Mucosa of rectum (tissue), 2 donors: ENCODE measurements at regions not wholly inside any gene's neighbourhood (a gene's known extent, or its start where the extent isn't known, plus 50 kb on each side); places are given as distances from the start of the nearest gene placed in this dataset.
"Not testable (repeated sequence)": the region's sequence is repeated elsewhere in the genome, so short reads cannot be mapped to it uniquely, and the experiment has no call there.

ENCODE experiments used
- H3K27ac ChIP-seq, 2 donors: one replicate each; pipeline ENCODE4 v1.7.0; 2013; ENCODE audit warnings: inconsistent platforms in 2 of 2, low read depth in 2 of 2, low read length in 2 of 2
- H3K27me3 ChIP-seq, 2 donors: one replicate each; pipeline ENCODE4 v1.7.0; 2013; ENCODE audit warnings: low read length in 2 of 2; ENCODE audit not compliant: control insufficient read depth in 2 of 2, insufficient read depth in 2 of 2
- H3K36me3 ChIP-seq, 2 donors: one replicate each; pipeline ENCODE4 v1.7.0; 2013; ENCODE audit warnings: low read length in 2 of 2; ENCODE audit not compliant: control insufficient read depth in 2 of 2, insufficient read depth in 2 of 2
- H3K4me1 ChIP-seq, 2 donors: one replicate each; pipeline ENCODE4 v1.7.0; 2013; ENCODE audit warnings: low read length in 2 of 2, mild to moderate bottlenecking in 1 of 2; ENCODE audit not compliant: control insufficient read depth in 2 of 2, insufficient read depth in 2 of 2
- H3K4me3 ChIP-seq, 2 donors: one replicate each; pipeline ENCODE4 v1.7.0; 2013; ENCODE audit warnings: low read length in 2 of 2
- H3K9ac ChIP-seq, 2 donors: one replicate each; pipeline ENCODE4 v1.7.0; 2013; ENCODE audit warnings: low read length in 2 of 2, low read depth in 1 of 2, mild to moderate bottlenecking in 1 of 2
- H3K9me3 ChIP-seq, 2 donors: one replicate each; pipeline ENCODE4 v1.7.0; 2013; ENCODE audit warnings: low read length in 2 of 2; ENCODE audit not compliant: control insufficient read depth in 2 of 2
- donor health status: healthy.
- donor health status: Normal muscosa, but diverticular disease.

DNA sequence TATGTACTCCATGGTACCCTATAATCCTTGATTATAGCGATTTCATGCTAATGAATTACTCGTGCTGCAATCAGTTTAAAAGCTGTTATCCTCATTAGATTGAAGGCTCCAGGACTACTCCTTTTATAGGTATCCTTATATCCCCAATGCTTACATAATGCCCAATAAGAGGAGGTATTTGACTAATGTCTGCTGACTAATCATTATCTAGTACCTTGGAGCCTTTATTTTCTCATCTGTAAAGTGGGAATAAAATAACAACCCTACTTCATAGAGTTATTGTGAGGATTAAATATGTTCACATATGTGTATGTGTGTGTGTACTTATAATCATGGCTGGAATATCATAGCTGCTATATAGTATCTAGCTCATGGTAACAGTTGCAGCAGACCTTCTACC is 1031.5 kb downstream of the CDH11 start:
- Histone ChIP-seq H3K4me1 (no peaks in the 10 kb centered on the region), H3K4me3 (no peak overlapping the region), H3K27me3 (no peaks in the 10 kb centered on the region), H3K9ac (no peak overlapping the region), H3K27ac (no peak overlapping the region), H3K9me3 (no peaks in the 10 kb centered on the region), H3K36me3 (no peaks in the 10 kb centered on the region)

DNA sequence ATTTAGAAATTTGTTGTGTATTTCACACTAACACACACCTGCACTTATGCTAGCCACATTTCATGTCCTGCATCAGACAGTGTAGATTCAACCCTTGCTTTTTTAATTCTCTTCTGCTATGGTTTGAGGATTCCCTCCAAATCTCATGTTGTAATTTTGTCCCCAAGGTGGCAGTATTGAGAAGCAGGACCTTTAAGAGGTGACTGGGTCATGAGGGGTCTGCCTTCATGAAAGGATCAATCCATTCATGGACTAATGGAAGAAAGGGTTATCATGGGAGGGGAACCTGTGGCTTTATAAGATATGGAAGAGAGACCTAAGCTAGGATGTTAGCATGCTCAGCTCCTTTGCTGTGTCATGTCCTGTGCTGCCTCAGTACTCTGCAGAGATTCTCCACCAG is 1032.2 kb downstream of the CDH11 start:
- no peaks in the 10 kb centered on the region for H3K4me1 ChIP-seq
- no peaks in the 10 kb centered on the region for H3K9me3 ChIP-seq
- H3K9ac ChIP-seq = no peak overlapping the region
- no peak overlapping the region for H3K4me3 ChIP-seq
- no peak overlapping the region for H3K27ac ChIP-seq
- no peaks in the 10 kb centered on the region for H3K36me3 ChIP-seq
- H3K27me3 ChIP-seq = no peaks in the 10 kb centered on the region

DNA sequence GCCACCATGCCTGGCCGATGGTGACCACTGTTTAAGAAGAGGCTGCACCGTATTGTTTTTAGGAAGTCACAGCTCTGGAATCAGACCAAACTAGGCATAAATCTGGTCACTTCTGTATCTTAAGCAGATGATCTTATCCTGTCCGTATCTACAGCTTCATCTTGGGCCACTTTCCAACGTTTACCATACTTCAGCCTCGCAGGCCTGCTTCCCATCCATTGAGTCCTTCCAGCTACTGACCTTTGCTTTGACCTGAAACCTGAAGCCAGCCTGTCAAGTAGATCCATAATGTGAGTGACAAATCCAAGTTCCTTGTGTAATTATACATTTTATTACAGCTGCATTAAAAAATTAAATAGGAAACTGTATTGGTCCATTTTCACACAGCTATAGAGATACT is 1033.0 kb downstream of the CDH11 start:
- no peaks in the 10 kb centered on the region for H3K9me3 ChIP-seq

DNA sequence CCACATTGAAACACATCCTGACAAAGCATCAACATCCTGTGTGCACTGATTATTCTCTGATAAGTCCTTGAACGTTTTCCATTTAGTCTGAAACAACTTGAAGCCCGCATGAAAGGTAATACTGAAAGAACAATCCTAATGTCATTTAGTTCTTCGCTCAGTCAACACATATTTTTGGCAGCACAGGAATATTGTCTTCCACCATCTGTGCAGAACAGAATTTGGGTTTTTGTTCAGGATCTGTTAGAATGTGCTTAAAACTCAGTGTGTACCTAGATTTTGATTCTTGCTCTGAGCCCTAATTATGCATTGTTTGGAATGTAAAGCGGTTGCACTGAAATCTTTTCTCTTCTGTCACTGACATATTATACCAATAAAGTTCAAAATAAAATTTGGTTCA is 1036.6 kb downstream of the CDH11 start:
- H3K9ac ChIP-seq = no peak overlapping the region
- no peaks in the 10 kb centered on the region for H3K9me3 ChIP-seq
- no peaks in the 10 kb centered on the region for H3K36me3 ChIP-seq
- H3K4me1 ChIP-seq = no peaks in the 10 kb centered on the region
- H3K4me3 ChIP-seq = no peak overlapping the region
- no peak overlapping the region for H3K27ac ChIP-seq
- no peaks in the 10 kb centered on the region for H3K27me3 ChIP-seq

More for the DNA sequence above, 1033.0 kb downstream of the CDH11 start:
- Histone ChIP-seq H3K27ac (no peak overlapping the region), H3K4me1 (no peaks in the 10 kb centered on the region), H3K27me3 (no peaks in the 10 kb centered on the region), H3K36me3 (no peaks in the 10 kb centered on the region), H3K4me3 (no peak overlapping the region), H3K9ac (no peak overlapping the region)

DNA sequence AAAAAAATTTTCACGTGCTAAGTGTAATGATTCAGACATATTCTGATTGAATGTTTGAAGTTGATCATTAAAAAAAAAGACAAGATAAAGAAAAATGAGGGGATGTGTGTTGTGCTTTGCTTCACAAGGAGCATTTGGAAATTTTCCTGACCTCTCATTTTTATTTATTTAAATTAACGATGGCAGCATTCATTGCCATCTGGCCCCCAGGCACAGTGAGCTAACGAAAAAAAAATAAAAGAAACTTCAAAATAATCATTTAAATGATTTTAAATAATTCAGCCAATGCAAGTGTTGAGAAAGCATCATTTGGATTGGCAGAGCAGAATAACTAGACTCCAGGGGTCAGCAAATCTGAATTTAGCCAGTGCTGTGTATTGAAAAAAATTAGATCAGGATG is 1037.2 kb downstream of the CDH11 start:
- Histone ChIP-seq H3K4me3 (no peak overlapping the region), H3K27ac (no peak overlapping the region), H3K27me3 (no peaks in the 10 kb centered on the region), H3K36me3 (no peaks in the 10 kb centered on the region), H3K4me1 (no peaks in the 10 kb centered on the region), H3K9ac (no peak overlapping the region), H3K9me3 (no peaks in the 10 kb centered on the region)

DNA sequence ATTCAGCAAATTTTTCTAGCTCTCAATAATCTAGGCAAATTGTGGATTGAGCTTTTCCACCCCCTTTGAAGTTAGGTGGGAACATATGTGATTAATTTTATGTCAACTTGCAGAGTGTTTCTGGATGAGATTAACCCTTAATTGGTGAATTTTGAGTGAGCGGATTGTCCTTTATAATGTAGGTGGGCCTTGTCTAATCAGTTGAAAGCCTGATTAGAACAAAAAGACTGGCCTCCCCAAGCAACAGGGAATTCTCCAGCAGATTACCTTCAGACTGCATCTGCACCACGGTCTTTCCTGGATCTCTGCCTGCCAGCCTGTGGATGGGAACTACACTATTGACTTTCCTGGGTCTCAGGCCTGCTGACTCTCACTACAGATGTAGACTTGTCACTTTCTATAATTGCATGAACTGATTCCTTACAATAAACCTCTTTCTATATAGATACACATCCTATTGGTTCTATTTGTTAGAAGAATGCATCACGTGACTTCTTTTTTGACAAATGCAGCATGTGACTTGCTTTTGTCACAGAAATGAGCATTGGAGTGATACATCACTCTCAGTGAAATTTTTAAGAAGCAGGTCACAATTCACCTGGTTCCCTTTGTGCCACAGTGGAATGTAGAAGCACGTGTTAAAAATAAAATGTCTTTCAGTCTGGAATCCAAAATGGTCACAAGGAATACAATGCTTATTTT is 1038.3 kb downstream of the CDH11 start:
- H3K4me1 ChIP-seq = no peaks in the 10 kb centered on the region
- H3K9me3 ChIP-seq = no peaks in the 10 kb centered on the region
- H3K36me3 ChIP-seq = no peaks in the 10 kb centered on the region
- H3K27ac ChIP-seq = no peak overlapping the region
- H3K27me3 ChIP-seq = no peaks in the 10 kb centered on the region
- no peak overlapping the region for H3K9ac ChIP-seq
- H3K4me3 ChIP-seq = no peak overlapping the region

DNA sequence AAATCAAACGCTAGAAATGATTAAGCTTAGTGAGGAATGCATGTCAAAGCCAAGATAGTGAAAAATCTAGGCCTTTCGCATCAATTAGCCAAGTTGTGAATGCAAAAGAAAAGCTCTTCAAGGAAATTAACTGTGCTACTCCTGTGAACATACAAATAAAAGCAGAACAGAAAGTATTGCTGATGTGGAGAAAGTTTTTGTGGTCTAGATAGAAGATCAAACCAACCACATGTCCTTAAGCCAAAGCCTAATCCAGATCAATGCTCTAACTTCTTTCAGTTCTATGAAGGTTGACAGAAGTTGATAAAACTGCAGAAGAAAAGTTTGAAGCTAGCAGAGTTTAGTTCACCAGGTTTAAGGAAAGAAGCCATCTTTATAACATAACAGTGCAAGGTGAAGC is 1044.6 kb downstream of the CDH11 start:
- H3K27ac ChIP-seq = no peak overlapping the region
- H3K27me3 ChIP-seq = no peaks in the 10 kb centered on the region
- H3K9ac ChIP-seq = no peak overlapping the region
- no peaks in the 10 kb centered on the region for H3K4me1 ChIP-seq
- no peaks in the 10 kb centered on the region for H3K36me3 ChIP-seq
- no peak overlapping the region for H3K4me3 ChIP-seq
- no peaks in the 10 kb centered on the region for H3K9me3 ChIP-seq

DNA sequence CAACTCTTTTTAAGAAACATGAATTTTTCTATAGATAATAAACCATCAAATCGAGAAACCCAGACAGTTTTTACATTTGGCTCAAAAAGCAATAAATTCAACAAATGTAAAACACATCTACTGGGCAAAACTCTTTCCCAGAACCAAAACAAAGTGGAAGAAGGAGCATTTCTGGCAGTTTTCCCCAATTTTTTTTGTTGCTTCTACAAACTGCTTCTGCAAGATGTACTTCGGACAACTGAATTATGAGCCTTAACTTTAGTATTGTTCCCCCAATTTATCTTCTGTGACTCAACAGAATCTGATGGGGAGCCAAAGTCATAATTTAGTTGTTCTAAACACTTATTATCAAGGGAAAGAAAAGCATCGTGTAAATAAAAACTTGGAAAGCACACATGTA is 1047.2 kb downstream of the CDH11 start:
- no peaks in the 10 kb centered on the region for H3K27me3 ChIP-seq
- no peaks in the 10 kb centered on the region for H3K9me3 ChIP-seq
- H3K4me1 ChIP-seq = no peaks in the 10 kb centered on the region
- no peak overlapping the region for H3K4me3 ChIP-seq
- H3K36me3 ChIP-seq = no peaks in the 10 kb centered on the region
- no peak overlapping the region for H3K27ac ChIP-seq
- no peak overlapping the region for H3K9ac ChIP-seq

DNA sequence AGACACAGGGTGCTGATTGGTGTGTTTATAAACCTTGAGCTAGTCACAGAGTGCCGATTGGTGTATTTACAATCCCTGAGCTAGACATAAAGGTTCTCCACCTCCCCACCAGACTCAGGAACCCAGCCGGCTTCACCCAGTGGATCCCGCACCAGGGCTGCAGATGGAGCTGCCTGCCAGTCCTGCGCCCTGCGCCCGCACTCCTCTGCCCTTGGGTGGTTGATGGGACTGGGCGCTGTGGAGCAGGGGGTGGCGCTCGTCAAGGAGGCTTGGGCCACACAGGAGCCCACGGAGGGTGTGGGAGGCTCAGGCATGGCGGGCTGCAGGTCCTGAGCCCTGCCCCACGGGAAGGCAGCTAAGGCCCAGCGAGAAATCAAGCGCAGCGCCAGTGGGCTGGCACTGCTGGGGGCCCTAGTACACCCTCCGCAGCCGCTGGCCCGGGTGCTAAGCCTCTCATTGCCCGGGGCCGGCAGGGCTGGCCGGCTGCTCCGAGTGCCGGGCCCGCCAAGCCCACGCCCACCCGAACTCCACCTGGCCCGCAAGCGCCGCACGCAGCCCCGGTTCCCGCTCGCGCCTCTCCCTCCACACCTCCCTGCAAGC is 1049.6 kb downstream of the CDH11 start:
- not testable (repeated sequence) for H3K4me1 ChIP-seq, H3K27ac ChIP-seq, H3K4me3 ChIP-seq, H3K27me3 ChIP-seq, H3K36me3 ChIP-seq, H3K9me3 ChIP-seq, H3K9ac ChIP-seq

DNA sequence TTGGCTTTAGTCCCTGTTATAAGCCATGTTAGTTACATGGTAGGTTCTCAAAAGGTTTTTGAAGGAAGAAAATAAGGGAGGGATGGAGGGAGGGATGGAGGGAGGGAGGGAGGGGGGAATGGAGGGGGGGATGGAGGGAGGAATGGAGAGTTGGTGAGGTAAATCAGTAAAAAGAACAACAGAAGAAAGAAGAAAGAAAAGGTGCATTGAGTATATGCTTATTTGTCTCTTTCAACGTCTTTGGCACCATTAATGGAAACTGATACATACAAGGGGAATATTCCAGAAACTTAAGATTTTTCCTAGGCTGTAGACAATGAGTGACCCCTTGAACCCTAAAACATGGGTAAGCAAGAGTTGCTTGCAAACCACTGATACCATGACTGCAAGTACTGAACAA is 1056.3 kb downstream of the CDH11 start:
- H3K9me3 ChIP-seq = no peaks in the 10 kb centered on the region
- no peaks in the 10 kb centered on the region for H3K27me3 ChIP-seq
- H3K4me3 ChIP-seq = no peak overlapping the region
- H3K4me1 ChIP-seq = no peaks in the 10 kb centered on the region
- no peaks in the 10 kb centered on the region for H3K36me3 ChIP-seq
- no peak overlapping the region for H3K9ac ChIP-seq
- no peak overlapping the region for H3K27ac ChIP-seq
